Keratinocyte (primary cell): ENCODE measurements at regions not wholly inside any gene's neighbourhood (a gene's known extent, or its start where the extent isn't known, plus 50 kb on each side); places are given as distances from the start of the nearest gene placed in this dataset.

Experiments used
- DNase-seq: peaks from one replicate; pipeline ENCODE4 v3.0.0-alpha.2; 2011; ENCODE audit warnings: low read depth, missing footprints, low spot score
- FAIRE-seq: peaks from 2 replicates; lab custom pipeline; 2011; peaks lifted over from hg19 to GRCh38; lab: Jason Lieb, UNC
- H2AFZ ChIP-seq: 2 replicates; pipeline ENCODE4 v1.6.0; 2012; ENCODE audit warnings: low read length, control low read depth, inconsistent platforms; ENCODE audit not compliant: control insufficient read depth
- H3K27ac ChIP-seq: 2 replicates; pipeline ENCODE4 v1.5.1; 2011; ENCODE audit warnings: low read length; ENCODE audit not compliant: control insufficient read depth, insufficient read depth
- H3K27me3 ChIP-seq: 3 replicates; pipeline ENCODE4 v1.6.0; 2011; ENCODE audit warnings: low read length; ENCODE audit not compliant: control insufficient read depth, insufficient read depth; ENCODE audit errors: extremely low read depth
- H3K36me3 ChIP-seq, 2 experiments: 2 replicates in 1 of 2; 3 replicates in 1 of 2; pipeline ENCODE4 v1.5.1; 2011; ENCODE audit warnings: low read length in 2 of 2, mild to moderate bottlenecking in 1 of 2; ENCODE audit not compliant: control insufficient read depth in 2 of 2, insufficient read depth in 2 of 2; ENCODE audit errors: extremely low read depth in 1 of 2
- H3K4me1 ChIP-seq: 3 replicates; pipeline ENCODE4 v1.5.1; 2011; ENCODE audit warnings: low read length; ENCODE audit not compliant: control insufficient read depth, insufficient read depth; ENCODE audit errors: extremely low read depth
- H3K4me2 ChIP-seq: 3 replicates; pipeline ENCODE4 v1.6.0; 2011; ENCODE audit warnings: low read depth, low read length; ENCODE audit not compliant: control insufficient read depth, insufficient read depth; ENCODE audit errors: extremely low read depth
- H3K4me3 ChIP-seq, 3 experiments: fragments of 200-600 bp in 1 of 3; sonication (generic) in 1 of 3; 2 replicates in 2 of 3; 3 replicates in 1 of 3; pipeline ENCODE4 v1.5.1; 2011 to 2016; ENCODE audit warnings: low read length in 3 of 3, mild to moderate bottlenecking in 3 of 3, control low read depth in 2 of 3, inconsistent platforms in 1 of 3, low read depth in 1 of 3, mixed read lengths in 1 of 3, mixed run types in 1 of 3, moderate library complexity in 1 of 3; ENCODE audit not compliant: control insufficient read depth in 2 of 3, insufficient read depth in 2 of 3; ENCODE audit errors: extremely low read depth in 1 of 3
- H3K79me2 ChIP-seq: 2 replicates; pipeline ENCODE4 v1.6.0; 2012; ENCODE audit warnings: low read length; ENCODE audit not compliant: control insufficient read depth, insufficient read depth
- H3K9ac ChIP-seq: 3 replicates; pipeline ENCODE4 v1.6.0; 2011; ENCODE audit warnings: low read length; ENCODE audit not compliant: control insufficient read depth, insufficient read depth; ENCODE audit errors: extremely low read depth
- H3K9me1 ChIP-seq: 3 replicates; pipeline ENCODE4 v1.6.0; 2011; ENCODE audit warnings: low read length; ENCODE audit not compliant: control insufficient read depth, insufficient read depth; ENCODE audit errors: extremely low read depth
- H3K9me3 ChIP-seq: 2 replicates; pipeline ENCODE4 v1.5.1; 2012; ENCODE audit warnings: low read depth, low read length; ENCODE audit not compliant: control insufficient read depth
- H4K20me1 ChIP-seq: 3 replicates; pipeline ENCODE4 v1.6.0; 2011; ENCODE audit warnings: low read length; ENCODE audit not compliant: control insufficient read depth, insufficient read depth; ENCODE audit errors: extremely low read depth
- CTCF ChIP-seq, 3 experiments: IDR thresholded peaks in 1 of 3; conservative IDR thresholded peaks in 1 of 3; optimal IDR thresholded peaks in 1 of 3; 2 replicates in 2 of 3; 3 replicates in 1 of 3; pipeline versions ENCODE3 to v1.5.1; 2011; ENCODE audit warnings: low read length in 3 of 3, mild to moderate bottlenecking in 3 of 3, moderate library complexity in 2 of 3, control low read depth in 1 of 3, inconsistent platforms in 1 of 3; ENCODE audit not compliant: insufficient read depth in 2 of 3; ENCODE audit errors: extremely low read depth in 1 of 3
- EZH2 ChIP-seq: IDR thresholded peaks from one replicate; pipeline ENCODE4 v1.6.1; 2012; ENCODE audit warnings: inconsistent platforms, mild to moderate bottlenecking, low read length, moderate library complexity
- dilution Hi-C: fragments of 300-500 bp; cut with MboI; formaldehyde crosslinking; loops from one replicate; pipeline ENCODE4 v1.7.0; 2020; ENCODE audit warnings: low sequenced_read_pairs; ENCODE audit not compliant: extremely low pct_ligation_motif_present

DNA sequence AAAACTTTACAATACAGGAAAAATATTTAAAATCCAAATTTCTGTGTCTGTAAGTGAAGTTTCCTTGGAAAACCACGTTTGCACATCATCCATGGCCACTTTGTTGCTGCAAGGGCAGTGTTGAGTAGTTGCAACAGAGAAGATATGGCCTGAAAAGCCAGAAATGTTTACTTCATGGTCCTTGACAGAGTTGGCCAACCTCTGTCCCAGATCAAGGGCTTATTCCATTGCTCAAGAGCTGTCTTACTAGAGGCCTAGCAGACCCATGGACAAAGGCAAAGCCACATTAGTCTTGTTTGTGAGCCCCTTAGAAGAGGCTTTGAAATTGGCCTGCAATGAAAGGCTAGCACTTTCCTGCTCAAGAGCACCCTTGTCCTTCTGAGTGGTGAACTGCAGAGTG, 119.4 kb downstream of the GAS1 start:
- Histone ChIP-seq H2AFZ (no peak overlapping the region), H3K27ac (no peak overlapping the region), H3K4me1 (no peaks in the 10 kb centered on the region), H3K4me3 (no peak overlapping the region), H4K20me1 (no peaks in the 10 kb centered on the region), H3K9me1 (no peaks in the 10 kb centered on the region), H3K36me3 (no peaks in the 10 kb centered on the region), H3K4me2 (no peak overlapping the region), H3K79me2 (no peaks in the 10 kb centered on the region), H3K9ac (no peak overlapping the region), H3K27me3 (no peaks in the 10 kb centered on the region), H3K9me3 (no peaks in the 10 kb centered on the region)
- FAIRE-seq: no peak
- TF ChIP-seq EZH2: no peak
- TF ChIP-seq CTCF (optimal IDR thresholded peaks at IDR 0.05 in 1 of 3, IDR thresholded peaks at IDR 0.05 in 1 of 3, conservative IDR thresholded peaks at IDR 0.05 in 1 of 3; ENCODE audit: extremely low read depth in 1 of 3, insufficient read depth in 2 of 3, low read length in 3 of 3): no peak
- no peak for DNase-seq
- dilution Hi-C loops: no loop called here

- FAIRE-seq (no peak), DNase-seq (no peak)
- dilution Hi-C loops: no loop called here
- Histone ChIP-seq H4K20me1 (no peaks in the 10 kb centered on the region), H3K4me2 (no peak overlapping the region), H3K27me3 (no peaks in the 10 kb centered on the region), H3K27ac (no peak overlapping the region), H3K9ac (no peak overlapping the region), H3K36me3 (no peaks in the 10 kb centered on the region), H3K4me1 (no peaks in the 10 kb centered on the region), H3K9me3 (no peaks in the 10 kb centered on the region), H3K4me3 (no peak overlapping the region), H3K79me2 (no peaks in the 10 kb centered on the region), H2AFZ (no peak overlapping the region), H3K9me1 (no peaks in the 10 kb centered on the region)
- TF ChIP-seq CTCF (optimal IDR thresholded peaks at IDR 0.05 in 1 of 3, IDR thresholded peaks at IDR 0.05 in 1 of 3, conservative IDR thresholded peaks at IDR 0.05 in 1 of 3; ENCODE audit: extremely low read depth in 1 of 3, insufficient read depth in 2 of 3, low read length in 3 of 3) (no peak), EZH2 (no peak)
These were observed 122.0 kb downstream of the GAS1 start for GRCh38 chr9:86825299-86825698.
